Mesenchymal stem cell (in vitro differentiated cells and primary cell): ENCODE measurements at regions not wholly inside any gene's neighbourhood (a gene's known extent, or its start where the extent isn't known, plus 50 kb on each side); places are given as distances from the start of the nearest gene placed in this dataset.
A peak's percentile ranks its signal among the peaks of the same experiment; 100 is the strongest.

ENCODE experiments used
- DNase-seq: peaks from one replicate; pipeline ENCODE4 v3.0.0-alpha.2; 2013
- H2AFZ ChIP-seq: one replicate; pipeline ENCODE4 v1.6.1; 2013; ENCODE audit warnings: low read depth, mild to moderate bottlenecking, control low read depth, inconsistent platforms, low read length, moderate library complexity
- H2AK5ac ChIP-seq: 2 replicates; pipeline ENCODE4 v1.6.1; 2013; ENCODE audit warnings: low read length, moderate library complexity, mild to moderate bottlenecking, inconsistent platforms; ENCODE audit not compliant: severe bottlenecking
- H2BK120ac ChIP-seq: one replicate; pipeline ENCODE4 v1.6.1; 2013; ENCODE audit warnings: low read depth, mild to moderate bottlenecking, inconsistent platforms, low read length, moderate library complexity
- H2BK12ac ChIP-seq, 2 experiments: one replicate each; pipeline ENCODE4 v1.6.1; 2013; ENCODE audit warnings: inconsistent platforms in 2 of 2, low read length in 2 of 2, mild to moderate bottlenecking in 2 of 2, moderate library complexity in 2 of 2, control low read depth in 1 of 2
- H2BK15ac ChIP-seq: one replicate; pipeline ENCODE4 v1.6.1; 2013; ENCODE audit warnings: mild to moderate bottlenecking, low read depth, inconsistent platforms; ENCODE audit not compliant: poor library complexity, severe bottlenecking
- H2BK5ac ChIP-seq: 2 replicates; pipeline ENCODE4 v1.6.1; 2013; ENCODE audit warnings: low read depth, mild to moderate bottlenecking, low read length, control low read depth, inconsistent platforms; ENCODE audit not compliant: poor library complexity, severe bottlenecking
- H3K14ac ChIP-seq, 2 experiments: one replicate each; pipeline ENCODE4 v1.6.1; 2013; ENCODE audit warnings: inconsistent platforms in 2 of 2, low read length in 2 of 2, control low read depth in 1 of 2, mild to moderate bottlenecking in 1 of 2, moderate library complexity in 1 of 2
- H3K18ac ChIP-seq, 2 experiments: one replicate each; pipeline ENCODE4 v1.6.1; 2013; ENCODE audit warnings: inconsistent platforms in 2 of 2, low read length in 2 of 2, control low read depth in 1 of 2, low read depth in 1 of 2, mild to moderate bottlenecking in 1 of 2
- H3K23ac ChIP-seq, 2 experiments: one replicate each; pipeline ENCODE4 v1.6.1; 2013; ENCODE audit warnings: inconsistent platforms in 2 of 2, low read length in 2 of 2, mild to moderate bottlenecking in 2 of 2, moderate library complexity in 2 of 2, control low read depth in 1 of 2
- H3K27ac ChIP-seq: 2 replicates; pipeline ENCODE4 v1.5.1; 2013; ENCODE audit warnings: mild to moderate bottlenecking, moderate library complexity, low read length, control low read depth, inconsistent platforms; ENCODE audit not compliant: poor library complexity, severe bottlenecking
- H3K27me3 ChIP-seq, 2 experiments: 2 replicates each; pipeline versions ENCODE4 v1.6.1 to v1.7.0; 2013; ENCODE audit warnings: low read length in 2 of 2, mild to moderate bottlenecking in 2 of 2, moderate library complexity in 2 of 2, control low read depth in 1 of 2, inconsistent platforms in 1 of 2; ENCODE audit not compliant: control insufficient read depth in 1 of 2, insufficient read depth in 1 of 2
- H3K36me3 ChIP-seq, 2 experiments: 2 replicates each; pipeline versions ENCODE4 v1.6.1 to v1.7.0; 2013; ENCODE audit warnings: low read length in 2 of 2, control low read depth in 1 of 2, inconsistent platforms in 1 of 2, low read depth in 1 of 2, mild to moderate bottlenecking in 1 of 2; ENCODE audit not compliant: insufficient read depth in 2 of 2, control insufficient read depth in 1 of 2
- H3K4ac ChIP-seq, 2 experiments: one replicate each; pipeline ENCODE4 v1.6.1; 2013; ENCODE audit warnings: inconsistent platforms in 2 of 2, low read length in 2 of 2, mild to moderate bottlenecking in 2 of 2, moderate library complexity in 2 of 2, control low read depth in 1 of 2, low read depth in 1 of 2
- H3K4me1 ChIP-seq: 2 replicates; pipeline ENCODE4 v1.6.1; 2013; ENCODE audit warnings: low read depth, low read length, control low read depth; ENCODE audit not compliant: control insufficient read depth, insufficient read depth
- H3K4me2 ChIP-seq: 2 replicates; pipeline ENCODE4 v1.6.1; 2013; ENCODE audit warnings: low read length, mild to moderate bottlenecking, inconsistent platforms; ENCODE audit not compliant: poor library complexity, severe bottlenecking
- H3K4me3 ChIP-seq, 2 experiments: 2 replicates each; pipeline versions ENCODE4 v1.5.1 to v1.7.0; 2013; ENCODE audit warnings: low read length in 2 of 2, mild to moderate bottlenecking in 2 of 2, control low read depth in 1 of 2, low read depth in 1 of 2; ENCODE audit not compliant: insufficient read depth in 1 of 2
- H3K79me1 ChIP-seq: replicated peaks from 2 replicates; pipeline ENCODE4 v1.6.1; 2013; ENCODE audit warnings: mild to moderate bottlenecking, control low read depth, low read length, inconsistent platforms; ENCODE audit not compliant: poor library complexity, severe bottlenecking
- H3K9ac ChIP-seq: 2 replicates; pipeline ENCODE4 v1.7.0; 2013; ENCODE audit warnings: mild to moderate bottlenecking, low read length, moderate library complexity
- H3K9me3 ChIP-seq: 2 replicates; pipeline ENCODE4 v1.7.0; 2013; ENCODE audit warnings: mild to moderate bottlenecking, low read length; ENCODE audit not compliant: control insufficient read depth
- H4K8ac ChIP-seq: one replicate; pipeline ENCODE4 v1.6.1; 2013; ENCODE audit warnings: inconsistent platforms, mild to moderate bottlenecking, low read length, moderate library complexity
- H4K91ac ChIP-seq: one replicate; pipeline ENCODE4 v1.6.1; 2013; ENCODE audit warnings: mild to moderate bottlenecking, low read length, inconsistent platforms
- WGBS: methylation state at CpG from one replicate; pipeline ENCODE4 v1.1.7; 2013; ENCODE audit warnings: mixed read lengths; 5-methylcytosine and 5-hydroxymethylcytosine counted together

- H3K27me3 ChIP-seq = no peaks in the 10 kb centered on the region
- no peak overlapping the region for H4K91ac ChIP-seq
- no peak overlapping the region for H3K4me3 ChIP-seq
- H3K4me2 ChIP-seq = no peak overlapping the region
- H4K8ac ChIP-seq = no peak overlapping the region
- no peak overlapping the region for H2BK12ac ChIP-seq
- H2BK15ac ChIP-seq = no peak overlapping the region
- peaks cover 44% of the 10 kb centered on the region for H3K9me3 ChIP-seq
- no peak overlapping the region for H2AK5ac ChIP-seq
- H3K4ac ChIP-seq = no peak overlapping the region
- H2BK5ac ChIP-seq = no peak overlapping the region
- H3K14ac ChIP-seq = no peak overlapping the region
- H3K9ac ChIP-seq = no peak overlapping the region
- H3K36me3 ChIP-seq = no peaks in the 10 kb centered on the region
- WGBS = no CpG with 5 or more reads among the region's 1 CpG
- no peak for DNase-seq
- H3K18ac ChIP-seq = no peak overlapping the region
- no peak overlapping the region for H3K27ac ChIP-seq
- H2BK120ac ChIP-seq = no peak overlapping the region
- H2AFZ ChIP-seq = no peak overlapping the region
- no peaks in the 10 kb centered on the region for H3K79me1 ChIP-seq
- no peak overlapping the region for H3K23ac ChIP-seq
- H3K4me1 ChIP-seq = no peaks in the 10 kb centered on the region
Observed at GRCh38 chr7:97351488-97351887, 234.0 kb downstream of the SDHAF3 start.

- Histone ChIP-seq H2BK12ac (no peak overlapping the region), H2BK15ac (no peak overlapping the region), H3K9ac (no peak overlapping the region), H3K79me1 (no peaks in the 10 kb centered on the region), H3K14ac (no peak overlapping the region), H4K8ac (no peak overlapping the region), H2BK5ac (no peak overlapping the region), H4K91ac (no peak overlapping the region), H3K9me3 (peaks cover 21% of the 10 kb centered on the region), H2AK5ac (no peak overlapping the region), H3K36me3 (no peaks in the 10 kb centered on the region), H3K4me2 (no peak overlapping the region), H3K4me3 (no peak overlapping the region), H3K4ac (no peak overlapping the region), H3K23ac (no peak overlapping the region), H3K27ac (no peak overlapping the region), H3K4me1 (no peaks in the 10 kb centered on the region), H3K27me3 (no peaks in the 10 kb centered on the region), H2AFZ (no peak overlapping the region), H2BK120ac (no peak overlapping the region), H3K18ac (no peak overlapping the region)
- DNase-seq = no peak
Observed at GRCh38 chr7:97357459-97357858, 240.0 kb downstream of the SDHAF3 start.

GRCh38 chr7:97372882-97373281 is 255.4 kb downstream of the SDHAF3 start:
- H3K9ac ChIP-seq = no peak overlapping the region
- no peak overlapping the region for H2AK5ac ChIP-seq
- no peak overlapping the region for H3K4ac ChIP-seq
- H3K14ac ChIP-seq = no peak overlapping the region
- no peaks in the 10 kb centered on the region for H3K4me1 ChIP-seq
- H3K23ac ChIP-seq = no peak overlapping the region
- H3K4me2 ChIP-seq = no peak overlapping the region
- H4K8ac ChIP-seq = no peak overlapping the region
- H2BK12ac ChIP-seq = no peak overlapping the region
- no peak overlapping the region for H2BK15ac ChIP-seq
- no peak for DNase-seq
- no peaks in the 10 kb centered on the region for H3K36me3 ChIP-seq
- no peak overlapping the region for H3K27ac ChIP-seq
- no peak overlapping the region for H2AFZ ChIP-seq
- H3K9me3 ChIP-seq = peaks cover 8% of the 10 kb centered on the region
- no peak overlapping the region for H3K18ac ChIP-seq
- no peak overlapping the region for H2BK120ac ChIP-seq
- no peak overlapping the region for H4K91ac ChIP-seq
- no peak overlapping the region for H3K4me3 ChIP-seq
- H2BK5ac ChIP-seq = no peak overlapping the region
- H3K27me3 ChIP-seq = no peaks in the 10 kb centered on the region
- 65% methylated on average over 2 of the region's 3 CpGs for WGBS
- H3K79me1 ChIP-seq = no peaks in the 10 kb centered on the region

GRCh38 chr7:97373736-97374135 is 256.2 kb downstream of the SDHAF3 start:
- Histone ChIP-seq H3K9ac (no peak overlapping the region), H2AK5ac (no peak overlapping the region), H3K4me1 (no peaks in the 10 kb centered on the region), H3K4me2 (no peak overlapping the region), H2BK5ac (no peak overlapping the region), H2BK120ac (no peak overlapping the region), H4K8ac (no peak overlapping the region), H2BK12ac (no peak overlapping the region), H3K36me3 (no peaks in the 10 kb centered on the region), H3K27me3 (no peaks in the 10 kb centered on the region), H3K9me3 (peaks cover 8% of the 10 kb centered on the region), H3K18ac (no peak overlapping the region), H3K27ac (no peak overlapping the region), H3K4ac (no peak overlapping the region), H2BK15ac (no peak overlapping the region), H3K79me1 (no peaks in the 10 kb centered on the region), H2AFZ (no peak overlapping the region), H3K4me3 (no peak overlapping the region), H4K91ac (no peak overlapping the region), H3K14ac (peak overlapping the region in 1 of 2 experiments; percentile 9), H3K23ac (no peak overlapping the region)
- 85% methylated on average over 5 of the region's 6 CpGs for WGBS
- DNase-seq = no peak
